Superior temporal gyrus (tissue), 1 donor: ENCODE measurements at regions not wholly inside any gene's neighbourhood (a gene's known extent, or its start where the extent isn't known, plus 50 kb on each side); places are given as distances from the start of the nearest gene placed in this dataset.
"Not testable (repeated sequence)": the region's sequence is repeated elsewhere in the genome, so short reads cannot be mapped to it uniquely, and the experiment has no call there.

Experiments used
- DNase-seq: peaks from one replicate; pipeline ENCODE4 v3.0.0-alpha.2; 2016; ENCODE audit errors: extremely low spot score

DNA sequence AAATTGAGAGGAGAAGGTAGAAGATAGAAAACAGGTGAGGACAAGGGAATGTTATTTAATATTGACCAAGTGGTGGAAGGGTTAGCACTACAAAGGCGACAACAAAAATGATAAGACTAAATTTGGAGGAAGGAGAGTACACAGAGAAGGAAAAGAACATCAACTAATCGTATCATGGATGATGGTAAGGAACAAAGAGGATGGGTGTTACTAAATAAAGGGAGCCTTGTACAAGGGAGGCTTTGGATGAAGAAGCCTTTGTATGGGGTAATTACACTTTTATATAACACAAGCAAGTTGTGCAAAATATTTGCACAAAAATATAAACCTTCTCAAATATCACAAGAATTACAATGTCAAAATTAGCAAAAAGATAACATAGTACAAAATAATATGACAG is 125.7 kb downstream of the ZNF608 start:
- no peak for DNase-seq

DNA sequence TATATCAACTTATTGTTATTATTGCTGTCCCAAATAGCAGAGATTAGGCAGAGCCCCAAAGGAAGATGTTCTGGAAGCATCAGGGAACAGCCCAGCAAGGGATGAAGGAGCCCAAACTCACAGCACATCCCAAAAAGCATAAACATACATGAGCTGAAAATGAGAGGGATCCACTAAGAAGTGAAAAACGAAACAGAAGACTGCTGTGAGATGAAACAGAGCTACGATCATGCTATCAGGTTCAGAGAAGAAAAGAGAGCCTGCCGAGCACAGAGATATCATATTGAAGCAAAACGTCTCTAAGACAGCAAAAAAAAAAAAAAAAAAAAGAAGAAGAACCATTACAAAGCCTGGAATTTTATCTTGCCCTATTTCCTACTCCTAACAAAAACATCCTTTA is 127.3 kb downstream of the ZNF608 start:
- no peak for DNase-seq

DNA sequence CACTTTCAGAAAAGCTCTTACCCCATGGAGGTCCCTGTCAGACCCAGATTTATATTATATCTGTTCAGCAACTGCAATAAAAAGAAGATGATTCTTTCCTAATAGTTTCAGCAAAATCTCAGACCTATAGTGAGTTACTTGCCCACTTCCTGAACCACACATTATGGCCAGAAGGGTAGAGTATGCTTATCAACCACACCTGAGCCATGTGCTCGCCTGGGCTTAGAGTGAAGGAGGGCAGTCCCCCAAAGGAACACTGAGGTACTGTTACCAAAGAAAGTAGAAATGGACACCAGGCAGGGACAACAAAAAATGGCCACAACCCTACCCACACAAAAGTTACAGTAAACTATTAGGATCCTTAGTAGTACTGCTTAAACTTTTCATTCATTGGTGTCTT is 128.7 kb downstream of the ZNF608 start:
- no peak for DNase-seq

DNA sequence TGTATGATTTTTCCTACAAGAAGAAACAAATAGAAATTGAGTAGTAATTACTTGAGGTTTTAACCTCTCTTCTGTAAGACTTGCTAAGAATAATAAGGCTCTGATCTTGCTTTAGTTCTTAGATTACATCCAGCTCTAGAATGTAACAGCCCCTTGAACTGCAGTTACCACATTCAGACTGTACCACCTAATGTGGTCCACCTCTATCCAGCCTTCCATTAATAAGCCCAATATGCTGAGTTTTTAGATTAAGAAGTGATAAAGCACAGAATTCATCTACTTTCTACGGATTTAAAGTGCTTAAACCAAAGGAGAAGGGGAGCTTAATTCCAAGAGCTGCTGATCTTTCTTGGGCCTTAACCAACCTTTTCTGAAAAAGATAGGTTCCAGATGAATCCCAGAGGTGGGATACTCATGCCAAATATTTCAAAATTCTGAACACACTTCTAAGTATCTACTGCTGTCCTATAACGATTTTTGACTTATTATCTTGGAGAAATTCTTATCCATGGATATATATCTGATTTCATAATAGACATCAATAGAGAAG is 131.5 kb downstream of the ZNF608 start:
- no peak for DNase-seq

GRCh38 chr5:124614105-124614504 is 132.3 kb downstream of the ZNF608 start:
- no peak for DNase-seq

DNA sequence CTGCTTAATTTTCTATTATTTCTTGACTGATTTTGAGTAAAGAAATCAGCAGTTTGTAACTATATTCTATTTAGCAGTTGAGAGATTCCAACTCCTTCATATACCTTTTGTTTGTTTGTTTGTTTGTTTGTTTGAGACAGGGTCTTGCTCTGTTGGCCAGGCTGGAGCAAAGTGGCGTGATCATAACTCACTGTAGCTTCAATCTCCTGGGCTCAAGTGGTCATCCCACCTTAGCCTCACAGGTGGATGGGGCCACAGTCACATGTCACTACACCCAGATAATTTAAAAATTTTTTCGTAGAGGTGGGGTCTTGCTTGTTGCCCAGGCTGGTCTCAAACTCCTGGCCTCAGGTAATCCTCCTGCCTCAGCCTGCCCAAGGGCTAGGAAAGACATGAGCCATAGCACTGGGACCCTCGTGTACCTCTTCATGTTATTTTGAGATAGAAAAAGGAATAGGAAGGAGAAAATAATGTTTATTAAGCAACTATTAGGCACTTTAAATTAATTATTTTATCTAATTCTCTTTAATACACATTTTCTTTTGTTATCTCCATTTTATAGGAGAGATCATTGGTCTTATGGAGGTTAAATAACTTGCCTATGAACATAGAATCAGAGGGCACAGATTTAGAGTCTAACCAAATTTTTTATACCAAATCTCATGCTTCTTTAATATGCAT is 133.0 kb downstream of the ZNF608 start:
- no peak for DNase-seq

DNA sequence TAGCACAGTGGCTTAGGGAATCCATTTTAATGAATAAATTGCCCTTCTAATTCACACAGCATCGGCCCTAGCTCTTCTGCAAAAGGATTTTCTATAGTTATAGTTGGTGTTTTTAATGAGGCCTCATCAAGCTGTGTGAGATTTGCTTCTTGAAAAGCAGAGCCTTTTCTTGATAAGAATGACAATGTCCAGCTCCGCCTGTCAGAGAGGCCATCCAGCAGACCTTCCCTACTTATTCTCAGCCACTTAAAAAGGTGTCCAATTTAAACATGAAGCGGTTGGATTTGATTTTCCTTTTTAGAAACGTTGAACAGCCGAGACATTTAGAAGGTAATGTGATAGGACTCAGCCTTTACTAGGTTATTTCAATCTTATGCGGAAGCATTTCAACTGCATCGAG is 134.4 kb downstream of the ZNF608 start:
- DNase-seq, result no peak

DNA sequence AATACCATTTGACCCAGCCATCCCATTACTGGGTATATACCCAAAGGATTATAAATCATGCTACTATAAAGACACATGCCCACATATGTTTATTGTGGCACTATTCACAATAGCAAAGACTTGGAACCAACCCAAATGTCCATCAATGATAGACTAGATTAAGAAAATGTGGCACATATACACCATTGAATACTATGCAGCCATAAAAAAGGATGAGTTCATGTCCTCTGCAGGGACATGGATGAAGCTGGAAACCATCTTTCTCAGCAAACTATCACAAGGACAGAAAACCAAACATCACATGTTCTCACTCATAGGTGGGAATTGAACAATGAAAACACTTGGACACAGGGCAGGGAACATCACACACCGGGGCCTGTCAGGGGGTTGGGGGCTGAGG is 135.2 kb downstream of the ZNF608 start:
- not testable (repeated sequence) for DNase-seq

- not testable (repeated sequence) for DNase-seq
Observed at GRCh38 chr5:124609685-124610084, 136.8 kb downstream of the ZNF608 start.

GRCh38 chr5:124606543-124606942 is 139.9 kb downstream of the ZNF608 start:
- DNase-seq, result no peak

- no peak for DNase-seq
Observed at GRCh38 chr5:124606093-124606492, 140.3 kb downstream of the ZNF608 start.

- peak; percentile 84 for DNase-seq
Observed at GRCh38 chr5:124605541-124605940, 140.9 kb downstream of the ZNF608 start.

GRCh38 chr5:124604419-124604818 is 142.0 kb downstream of the ZNF608 start:
- no peak for DNase-seq

DNA sequence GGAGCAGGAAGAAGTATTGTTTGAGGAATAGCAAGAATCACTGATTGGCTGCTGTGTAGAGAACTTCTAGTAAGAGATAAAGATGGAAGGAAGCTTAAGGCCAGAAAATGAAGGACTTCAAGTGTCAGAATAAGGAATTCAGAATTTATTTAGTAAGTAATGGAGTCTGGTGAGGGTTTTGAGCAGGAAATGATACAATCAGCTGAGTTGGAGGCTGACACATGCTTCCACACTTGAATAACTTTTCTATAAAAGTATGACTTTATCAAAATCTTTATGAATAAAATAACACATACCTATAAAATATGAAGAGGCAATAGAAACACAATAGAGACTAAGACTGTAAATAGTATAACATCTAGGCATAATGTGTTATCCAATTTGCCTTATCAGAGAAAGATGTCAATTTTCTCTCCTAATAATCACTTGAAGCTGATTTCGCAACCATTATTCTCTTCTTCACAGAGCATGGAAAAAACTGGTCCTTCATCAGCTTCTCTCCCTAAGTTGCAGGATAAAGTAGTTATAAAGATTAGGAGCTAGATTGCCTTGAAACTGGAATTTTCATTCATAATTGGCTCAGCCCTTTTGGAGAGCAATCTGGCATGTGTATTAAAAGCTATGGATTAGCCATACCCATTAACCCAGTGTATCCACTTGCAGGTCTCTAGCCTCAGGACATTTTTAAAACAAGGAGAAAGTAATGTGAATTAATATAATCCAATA is 143.4 kb downstream of the ZNF608 start:
- DNase-seq, result no peak

DNA sequence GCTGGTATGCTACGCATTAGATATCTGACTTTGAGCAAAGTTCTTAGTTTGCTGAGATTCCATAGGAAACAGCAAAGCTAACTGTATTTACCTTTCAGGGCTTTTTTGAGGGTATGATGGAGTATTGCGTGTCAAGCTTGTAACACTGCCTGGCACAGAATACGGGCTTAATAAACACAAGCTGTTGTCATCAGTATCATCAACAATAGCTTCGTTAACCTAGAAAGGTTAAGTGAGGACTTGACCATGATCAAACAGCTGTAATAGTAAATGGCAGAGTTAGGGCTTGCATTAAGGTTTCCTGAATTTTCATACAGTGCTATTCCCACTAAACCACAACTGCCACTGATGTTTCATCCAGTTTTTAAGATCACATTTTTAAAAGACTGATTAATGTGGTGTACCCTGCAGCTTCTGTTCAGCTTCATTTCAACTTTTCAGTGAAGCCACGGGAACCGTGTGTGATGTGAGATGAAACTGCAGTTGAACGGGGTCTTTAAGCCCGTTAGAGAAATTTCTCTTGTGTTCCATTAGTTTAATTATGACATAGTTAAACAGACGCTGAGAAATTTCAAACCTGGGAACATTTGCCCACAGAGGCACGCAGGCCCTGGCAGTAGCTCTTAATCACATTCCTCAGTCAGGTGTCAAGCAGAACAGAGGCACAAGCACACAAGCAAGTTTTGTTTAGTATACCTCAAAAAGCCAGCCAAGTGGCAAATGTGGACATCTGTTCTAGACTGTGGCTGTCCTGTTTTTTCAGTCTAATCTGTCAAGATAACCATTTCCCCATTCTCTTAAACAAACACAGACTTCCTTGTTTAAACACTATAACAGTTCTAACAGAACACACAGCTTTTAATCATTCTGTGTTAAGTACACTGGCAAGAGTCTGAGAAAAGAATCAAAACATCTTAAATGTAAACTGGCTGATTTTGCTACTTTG is 147.1 kb downstream of the ZNF608 start:
- DNase-seq, result peak; percentile 80

DNA sequence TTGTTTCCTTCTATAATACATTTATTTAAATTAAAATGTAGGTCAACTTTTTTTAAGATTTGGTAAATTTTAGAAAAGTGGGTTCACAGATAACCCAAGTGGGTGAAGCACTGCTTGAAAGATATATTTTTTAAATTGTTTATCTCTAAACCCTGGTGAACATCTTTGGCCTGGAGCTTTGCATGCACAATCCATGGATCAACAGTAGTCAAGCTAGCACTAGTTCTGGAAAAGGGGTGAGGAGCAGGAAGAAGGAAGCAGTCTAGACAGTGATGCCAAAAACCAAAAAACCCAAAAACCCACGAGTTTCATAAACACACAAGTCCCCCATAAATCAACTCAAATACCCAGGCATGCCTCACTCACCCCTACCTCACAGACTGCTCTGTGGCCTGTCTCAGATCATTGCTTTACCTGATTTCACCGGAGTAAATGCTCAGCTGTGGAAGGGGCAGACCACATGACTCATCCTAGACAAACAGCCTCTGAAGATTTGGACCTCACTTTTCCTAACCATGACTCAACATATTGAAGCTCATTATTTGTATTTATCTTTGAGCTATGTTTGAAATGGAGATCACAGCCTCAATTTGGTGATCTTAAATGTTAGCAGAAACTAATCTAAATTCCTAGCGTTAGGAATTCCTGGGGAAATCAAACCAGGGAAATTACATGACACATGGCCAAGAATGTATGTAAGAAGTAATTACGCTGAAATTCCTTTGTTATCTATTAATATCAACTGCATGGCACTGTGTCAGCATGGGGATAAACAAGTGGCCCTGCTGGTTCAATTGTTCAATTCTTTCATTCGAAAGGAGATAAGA is 149.6 kb downstream of the ZNF608 start:
- DNase-seq, result no peak

DNA sequence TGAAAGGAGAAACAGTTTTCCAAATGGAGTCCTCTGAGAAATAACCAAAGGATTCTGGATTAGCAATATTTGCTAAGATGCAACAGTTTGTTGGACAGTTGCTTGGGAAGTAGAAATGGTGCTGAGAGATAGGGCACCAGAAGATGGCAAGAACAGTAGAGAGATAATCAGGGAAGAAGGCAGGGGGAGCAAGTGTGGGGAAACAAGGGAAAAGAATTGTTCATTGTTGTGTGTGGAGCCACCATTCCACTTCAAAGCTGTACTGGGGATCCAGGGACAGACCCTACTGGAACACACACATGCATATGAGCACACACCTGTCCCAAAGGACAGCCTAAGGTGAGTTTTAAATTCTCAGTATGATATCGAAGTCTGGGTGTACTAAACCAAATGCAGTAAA is 152.5 kb downstream of the ZNF608 start:
- DNase-seq, result no peak

- DNase-seq, result peak; percentile 66
Observed at GRCh38 chr5:124592891-124593290, 153.5 kb downstream of the ZNF608 start.

GRCh38 chr5:124591583-124591982 is 154.9 kb downstream of the ZNF608 start:
- DNase-seq, result no peak

GRCh38 chr5:124590686-124591085 is 155.8 kb downstream of the ZNF608 start:
- DNase-seq, result no peak

DNA sequence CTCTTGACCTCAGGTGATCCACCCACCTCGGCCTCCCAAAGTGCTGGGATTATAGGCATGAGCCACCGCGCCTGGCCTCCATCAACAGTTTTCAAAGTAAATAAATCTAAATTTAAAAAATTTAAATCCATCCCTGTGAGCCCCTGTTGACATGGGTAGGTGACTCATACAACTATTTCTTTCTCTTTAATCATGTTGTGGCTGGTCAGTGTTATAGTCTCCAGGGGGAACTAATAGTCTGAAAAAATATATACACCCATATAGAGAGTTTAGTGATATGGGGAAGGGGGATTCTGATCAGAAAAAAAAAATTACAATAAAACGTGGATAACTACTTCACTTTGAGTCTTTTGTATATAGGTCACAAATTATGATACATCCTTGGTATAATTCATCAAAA is 159.2 kb downstream of the ZNF608 start:
- no peak for DNase-seq
